GM23338 (cell line): ENCODE measurements at regions not wholly inside any gene's neighbourhood (a gene's known extent, or its start where the extent isn't known, plus 50 kb on each side); places are given as distances from the start of the nearest gene placed in this dataset.

ENCODE experiments used
- EZH2 ChIP-seq: fragments of 200-600 bp; sonication (generic); IDR thresholded peaks from one replicate; pipeline ENCODE4 v1.8.0; 2017; ENCODE audit warnings: antibody characterized with exemption, mild to moderate bottlenecking, low read depth; ENCODE audit not compliant: unreplicated experiment
- JUNB ChIP-seq: IDR thresholded peaks from one replicate; pipeline ENCODE4 v1.6.1; 2016; ENCODE audit warnings: antibody characterized with exemption; ENCODE audit not compliant: unreplicated experiment
- POLR2AphosphoS5 ChIP-seq: IDR thresholded peaks from 2 replicates; pipeline ENCODE4 v1.6.1; 2016; ENCODE audit warnings: antibody characterized with exemption, low read depth
- ZNF114 ChIP-seq: fragments of 250-450 bp; sonication (Bioruptor Pico); IDR thresholded peaks from 2 replicates; pipeline ENCODE4 v1.5.0; 2020; ENCODE audit warnings: mild to moderate bottlenecking, moderate library complexity
- TF ChIP-seq, protein P1 (sequence below), 2 experiments: fragments of 200-600 bp in 1 of 2; sonication (generic) in 1 of 2; conservative IDR thresholded peaks; 2 replicates each; pipeline versions ENCODE4 v1.5.1 to v1.6.1; 2016 to 2017; ENCODE audit warnings: antibody characterized with exemption in 2 of 2, low read depth in 2 of 2, mild to moderate bottlenecking in 2 of 2, moderate library complexity in 1 of 2
- TF ChIP-seq, protein P2 (sequence below): IDR thresholded peaks from one replicate; pipeline ENCODE4 v1.6.1; 2018; ENCODE audit warnings: antibody characterized with exemption; ENCODE audit not compliant: unreplicated experiment

DNA sequence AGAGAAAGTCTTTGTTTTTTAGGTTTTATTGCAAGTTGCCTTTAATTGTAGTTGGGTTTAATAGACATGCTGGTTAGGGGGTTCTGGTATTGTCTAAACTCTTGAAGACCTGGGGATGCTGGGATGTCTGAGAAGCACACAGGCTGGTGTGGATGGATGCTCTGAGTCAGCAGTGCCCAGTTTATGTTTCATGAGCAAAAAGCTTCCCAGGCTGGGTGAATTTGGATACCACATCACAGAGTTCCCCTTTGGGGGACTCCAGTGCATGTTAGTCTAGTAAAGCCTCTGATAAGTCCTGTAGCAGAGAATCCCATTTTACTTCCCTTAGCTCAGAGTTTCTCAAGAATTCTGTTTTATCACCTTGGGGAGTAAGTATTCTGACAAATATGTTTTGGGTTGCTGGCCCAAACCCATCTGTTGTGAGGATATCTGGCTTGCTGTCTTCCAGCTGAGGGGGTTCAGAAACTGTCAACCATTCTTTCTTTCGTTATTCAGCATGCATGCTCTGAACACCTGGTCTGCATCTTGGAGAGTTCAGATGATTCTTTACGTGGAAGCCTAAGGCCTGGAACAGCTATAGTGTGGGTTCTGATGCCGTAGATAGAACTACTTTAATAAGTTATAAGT lies 509.1 kb downstream of the VRK1 start:
- TF ChIP-seq, protein P1, sequence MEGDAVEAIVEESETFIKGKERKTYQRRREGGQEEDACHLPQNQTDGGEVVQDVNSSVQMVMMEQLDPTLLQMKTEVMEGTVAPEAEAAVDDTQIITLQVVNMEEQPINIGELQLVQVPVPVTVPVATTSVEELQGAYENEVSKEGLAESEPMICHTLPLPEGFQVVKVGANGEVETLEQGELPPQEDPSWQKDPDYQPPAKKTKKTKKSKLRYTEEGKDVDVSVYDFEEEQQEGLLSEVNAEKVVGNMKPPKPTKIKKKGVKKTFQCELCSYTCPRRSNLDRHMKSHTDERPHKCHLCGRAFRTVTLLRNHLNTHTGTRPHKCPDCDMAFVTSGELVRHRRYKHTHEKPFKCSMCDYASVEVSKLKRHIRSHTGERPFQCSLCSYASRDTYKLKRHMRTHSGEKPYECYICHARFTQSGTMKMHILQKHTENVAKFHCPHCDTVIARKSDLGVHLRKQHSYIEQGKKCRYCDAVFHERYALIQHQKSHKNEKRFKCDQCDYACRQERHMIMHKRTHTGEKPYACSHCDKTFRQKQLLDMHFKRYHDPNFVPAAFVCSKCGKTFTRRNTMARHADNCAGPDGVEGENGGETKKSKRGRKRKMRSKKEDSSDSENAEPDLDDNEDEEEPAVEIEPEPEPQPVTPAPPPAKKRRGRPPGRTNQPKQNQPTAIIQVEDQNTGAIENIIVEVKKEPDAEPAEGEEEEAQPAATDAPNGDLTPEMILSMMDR (conservative IDR thresholded peaks at IDR 0.05; ENCODE audit: low read depth in 2 of 2) = no peak
- TF ChIP-seq ZNF114 (CRISPR knock-in tag) (no peak), JUNB (no peak), EZH2 (no peak), POLR2AphosphoS5 (no peak)
- TF ChIP-seq, protein P2, sequence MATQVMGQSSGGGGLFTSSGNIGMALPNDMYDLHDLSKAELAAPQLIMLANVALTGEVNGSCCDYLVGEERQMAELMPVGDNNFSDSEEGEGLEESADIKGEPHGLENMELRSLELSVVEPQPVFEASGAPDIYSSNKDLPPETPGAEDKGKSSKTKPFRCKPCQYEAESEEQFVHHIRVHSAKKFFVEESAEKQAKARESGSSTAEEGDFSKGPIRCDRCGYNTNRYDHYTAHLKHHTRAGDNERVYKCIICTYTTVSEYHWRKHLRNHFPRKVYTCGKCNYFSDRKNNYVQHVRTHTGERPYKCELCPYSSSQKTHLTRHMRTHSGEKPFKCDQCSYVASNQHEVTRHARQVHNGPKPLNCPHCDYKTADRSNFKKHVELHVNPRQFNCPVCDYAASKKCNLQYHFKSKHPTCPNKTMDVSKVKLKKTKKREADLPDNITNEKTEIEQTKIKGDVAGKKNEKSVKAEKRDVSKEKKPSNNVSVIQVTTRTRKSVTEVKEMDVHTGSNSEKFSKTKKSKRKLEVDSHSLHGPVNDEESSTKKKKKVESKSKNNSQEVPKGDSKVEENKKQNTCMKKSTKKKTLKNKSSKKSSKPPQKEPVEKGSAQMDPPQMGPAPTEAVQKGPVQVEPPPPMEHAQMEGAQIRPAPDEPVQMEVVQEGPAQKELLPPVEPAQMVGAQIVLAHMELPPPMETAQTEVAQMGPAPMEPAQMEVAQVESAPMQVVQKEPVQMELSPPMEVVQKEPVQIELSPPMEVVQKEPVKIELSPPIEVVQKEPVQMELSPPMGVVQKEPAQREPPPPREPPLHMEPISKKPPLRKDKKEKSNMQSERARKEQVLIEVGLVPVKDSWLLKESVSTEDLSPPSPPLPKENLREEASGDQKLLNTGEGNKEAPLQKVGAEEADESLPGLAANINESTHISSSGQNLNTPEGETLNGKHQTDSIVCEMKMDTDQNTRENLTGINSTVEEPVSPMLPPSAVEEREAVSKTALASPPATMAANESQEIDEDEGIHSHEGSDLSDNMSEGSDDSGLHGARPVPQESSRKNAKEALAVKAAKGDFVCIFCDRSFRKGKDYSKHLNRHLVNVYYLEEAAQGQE = no peak
